GM12892 (cell line): ENCODE measurements at regions not wholly inside any gene's neighbourhood (a gene's known extent, or its start where the extent isn't known, plus 50 kb on each side); places are given as distances from the start of the nearest gene placed in this dataset.
"Not testable (repeated sequence)": the region's sequence is repeated elsewhere in the genome, so short reads cannot be mapped to it uniquely, and the experiment has no call there.

Source experiments
- DNase-seq: peaks from one replicate; pipeline ENCODE4 v3.0.0; 2011; ENCODE audit not compliant: insufficient read length
- FAIRE-seq: peaks from 2 replicates; lab custom pipeline; 2011; peaks lifted over from hg19 to GRCh38; lab: Jason Lieb, UNC
- POLR2A ChIP-seq: IDR thresholded peaks from 2 replicates; pipeline ENCODE4 v1.6.1; 2011; ENCODE audit warnings: low read depth, low read length, control low read depth
- POLR2AphosphoS5 ChIP-seq: IDR thresholded peaks from 2 replicates; pipeline ENCODE4 v1.6.1; 2011; ENCODE audit warnings: low read depth, low read length, control low read depth
- TAF1 ChIP-seq: IDR thresholded peaks from 2 replicates; pipeline ENCODE4 v1.6.1; 2011; ENCODE audit warnings: low read depth, mild to moderate bottlenecking, control low read depth, low read length, borderline replicate concordance

- DNase-seq (no peak), FAIRE-seq (no peak)
- TF ChIP-seq POLR2AphosphoS5 (no peak), TAF1 (no peak), POLR2A (no peak)
Observed at GRCh38 chr5:103889500-103890209, 327.1 kb upstream of the NUDT12 start.

DNA sequence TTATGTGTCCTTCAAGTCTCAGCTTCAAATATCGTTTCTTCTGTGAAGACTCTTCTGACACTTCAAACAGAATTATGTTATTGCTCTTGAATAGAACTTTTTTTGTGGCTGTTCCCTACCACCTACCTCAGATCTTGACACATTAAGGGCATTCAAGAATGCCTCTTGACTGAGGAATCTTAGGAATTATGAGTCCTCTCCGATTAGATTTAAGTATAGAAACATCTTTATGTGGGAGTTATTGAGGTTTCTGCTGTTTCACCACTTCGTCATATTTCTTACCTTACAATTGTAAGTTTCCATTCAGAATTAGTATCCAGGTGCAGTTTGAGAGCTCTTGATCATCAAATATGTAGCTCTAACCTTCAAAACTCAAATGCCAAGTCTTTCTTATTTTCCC is 324.2 kb upstream of the NUDT12 start:
- FAIRE-seq: no peak
- TF ChIP-seq POLR2AphosphoS5 (no peak), POLR2A (no peak), TAF1 (no peak)
- no peak for DNase-seq

DNA sequence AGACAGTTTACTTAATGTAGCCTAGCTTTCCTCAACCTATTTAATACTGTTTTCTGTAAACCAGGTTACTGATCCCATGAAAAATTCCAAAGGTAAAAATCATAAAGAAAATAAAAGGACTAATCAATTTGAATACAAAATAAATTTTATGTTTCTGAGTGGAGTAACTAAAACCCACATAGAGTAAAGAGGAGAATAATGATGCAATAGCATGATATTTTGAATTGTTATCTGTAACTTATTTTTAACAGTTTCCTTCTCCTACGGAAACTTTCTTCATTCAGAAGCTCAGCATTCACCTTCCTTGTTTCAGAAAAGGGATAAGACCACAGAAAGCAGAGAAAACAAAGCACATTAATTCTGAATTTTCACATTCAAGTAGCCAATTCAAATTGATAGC is 320.6 kb upstream of the NUDT12 start:
- DNase-seq: no peak

DNA sequence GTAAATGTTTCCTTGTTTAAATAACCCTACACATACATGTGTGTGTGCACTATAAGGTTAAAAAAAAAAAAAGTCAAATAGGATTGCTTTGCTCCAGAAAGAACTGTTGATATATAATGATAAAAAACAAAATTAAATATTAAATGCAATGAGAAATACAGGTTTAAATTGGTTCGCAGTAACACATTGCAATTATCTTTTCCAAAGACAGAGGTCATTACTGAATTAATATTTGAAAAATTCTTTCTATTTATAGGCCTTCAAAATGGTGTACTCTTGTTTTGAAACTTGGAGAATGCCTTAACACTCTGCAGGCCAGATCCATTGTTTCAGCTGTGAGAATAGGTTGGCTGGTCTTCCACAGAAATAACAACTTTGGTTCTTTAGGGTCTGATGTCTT is 319.0 kb upstream of the NUDT12 start:
- FAIRE-seq: no peak
- no peak for TF ChIP-seq TAF1
- no peak for TF ChIP-seq POLR2AphosphoS5
- no peak for TF ChIP-seq POLR2A
- no peak for DNase-seq

More for the DNA sequence above, 320.6 kb upstream of the NUDT12 start:
- TF ChIP-seq POLR2AphosphoS5 (no peak), TAF1 (no peak), POLR2A (no peak)
- FAIRE-seq: no peak

GRCh38 chr5:103867857-103868598 is 305.4 kb upstream of the NUDT12 start:
- no peak for FAIRE-seq
- no peak for TF ChIP-seq POLR2AphosphoS5
- TF ChIP-seq POLR2A: no peak
- TF ChIP-seq TAF1: no peak
- DNase-seq: no peak

- FAIRE-seq (no peak), DNase-seq (no peak)
- no peak for TF ChIP-seq TAF1
- no peak for TF ChIP-seq POLR2A
- no peak for TF ChIP-seq POLR2AphosphoS5
Observed at GRCh38 chr5:103866169-103866568, 303.6 kb upstream of the NUDT12 start.

GRCh38 chr5:103862398-103862797 is 299.8 kb upstream of the NUDT12 start:
- no peak for TF ChIP-seq POLR2A
- no peak for TF ChIP-seq TAF1
- no peak for TF ChIP-seq POLR2AphosphoS5
- DNase-seq (no peak), FAIRE-seq (no peak)

- DNase-seq (no peak), FAIRE-seq (no peak)
- TF ChIP-seq TAF1: no peak
- no peak for TF ChIP-seq POLR2A
- no peak for TF ChIP-seq POLR2AphosphoS5
Observed at GRCh38 chr5:103860327-103860726, 297.7 kb upstream of the NUDT12 start.

GRCh38 chr5:103858367-103858766 is 295.8 kb upstream of the NUDT12 start:
- DNase-seq, FAIRE-seq: not testable (repeated sequence)

GRCh38 chr5:103851091-103851490 is 288.5 kb upstream of the NUDT12 start:
- TF ChIP-seq POLR2A (no peak), POLR2AphosphoS5 (no peak), TAF1 (no peak)
- no peak for FAIRE-seq
- no peak for DNase-seq

DNA sequence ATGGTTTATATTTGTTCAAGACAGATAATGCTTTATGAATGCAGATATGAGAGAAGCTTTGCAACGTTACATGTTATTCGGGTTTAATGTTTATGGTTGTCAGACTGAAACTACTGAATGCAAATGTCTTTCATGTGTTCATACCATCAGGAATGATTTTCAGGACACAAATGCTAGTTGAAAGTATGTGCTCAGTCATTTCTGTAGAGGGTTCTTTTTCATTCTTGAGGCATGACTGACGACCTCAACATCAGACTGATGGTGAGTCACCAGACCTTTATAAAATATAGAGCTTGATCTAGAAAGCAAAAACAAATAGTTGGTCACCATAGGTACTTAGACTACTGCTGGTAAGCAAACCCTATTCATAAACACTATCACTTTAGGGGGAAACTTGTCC is 287.3 kb upstream of the NUDT12 start:
- TF ChIP-seq POLR2AphosphoS5 (no peak), POLR2A (no peak), TAF1 (no peak)
- FAIRE-seq: no peak
- DNase-seq: no peak

- no peak for TF ChIP-seq POLR2AphosphoS5
- TF ChIP-seq TAF1: no peak
- no peak for TF ChIP-seq POLR2A
- DNase-seq (no peak), FAIRE-seq (no peak)
Observed at GRCh38 chr5:103847060-103847459, 284.5 kb upstream of the NUDT12 start.
